ENCODE measurements at regions not wholly inside any gene's neighbourhood (a gene's known extent, or its start where the extent isn't known, plus 50 kb on each side); places are given as distances from the start of the nearest gene placed in this dataset.

DNA sequence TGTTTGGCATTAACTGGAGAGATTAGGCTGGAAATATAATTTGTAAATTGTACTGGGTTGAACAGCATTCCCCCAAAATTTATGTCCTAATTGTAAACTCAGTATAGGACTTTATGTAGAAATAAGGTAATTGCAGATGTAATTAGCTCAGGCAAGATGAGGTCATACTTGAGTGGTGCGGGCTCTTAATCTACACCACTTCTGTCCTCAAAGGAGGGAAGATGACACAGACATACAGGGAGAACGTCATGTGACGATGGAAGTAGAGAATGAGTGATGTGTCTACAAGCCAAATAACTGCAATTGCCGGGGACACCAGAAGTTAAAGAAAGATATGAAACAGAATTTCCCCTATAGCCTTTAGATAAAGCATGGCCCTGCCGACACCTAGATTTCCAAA lies 1501.1 kb upstream of the PIK3C3 start:
- intact Hi-C loops (cut with DNase I; ENCODE audit: low total_unique reads) = no loop called here
- no peaks in the 10 kb centered on the region for H3K4me1 ChIP-seq
- peaks cover 0 to 5% (median 0%) of the 10 kb centered on the region in 8 donors for H3K9me3 ChIP-seq
- DNase-seq = no peak
- 85 to 95% (median 89%) methylated on average over 5 of the region's 5 CpGs for WGBS, 5 donors
- TF ChIP-seq POLR2A (IDR thresholded peaks at IDR 0.05) (no peak), POLR2AphosphoS5 (IDR thresholded peaks at IDR 0.05) (no peak)
- TF ChIP-seq, protein P1, sequence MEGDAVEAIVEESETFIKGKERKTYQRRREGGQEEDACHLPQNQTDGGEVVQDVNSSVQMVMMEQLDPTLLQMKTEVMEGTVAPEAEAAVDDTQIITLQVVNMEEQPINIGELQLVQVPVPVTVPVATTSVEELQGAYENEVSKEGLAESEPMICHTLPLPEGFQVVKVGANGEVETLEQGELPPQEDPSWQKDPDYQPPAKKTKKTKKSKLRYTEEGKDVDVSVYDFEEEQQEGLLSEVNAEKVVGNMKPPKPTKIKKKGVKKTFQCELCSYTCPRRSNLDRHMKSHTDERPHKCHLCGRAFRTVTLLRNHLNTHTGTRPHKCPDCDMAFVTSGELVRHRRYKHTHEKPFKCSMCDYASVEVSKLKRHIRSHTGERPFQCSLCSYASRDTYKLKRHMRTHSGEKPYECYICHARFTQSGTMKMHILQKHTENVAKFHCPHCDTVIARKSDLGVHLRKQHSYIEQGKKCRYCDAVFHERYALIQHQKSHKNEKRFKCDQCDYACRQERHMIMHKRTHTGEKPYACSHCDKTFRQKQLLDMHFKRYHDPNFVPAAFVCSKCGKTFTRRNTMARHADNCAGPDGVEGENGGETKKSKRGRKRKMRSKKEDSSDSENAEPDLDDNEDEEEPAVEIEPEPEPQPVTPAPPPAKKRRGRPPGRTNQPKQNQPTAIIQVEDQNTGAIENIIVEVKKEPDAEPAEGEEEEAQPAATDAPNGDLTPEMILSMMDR (IDR thresholded peaks at IDR 0.05 in 8 of 11, conservative IDR thresholded peaks at IDR 0.05 in 3 of 11) = no peak
- no peak overlapping the region for H3K27ac ChIP-seq
- no peak overlapping the region for H3K4me3 ChIP-seq
- no peaks in the 10 kb centered on the region for H3K27me3 ChIP-seq (replicated peaks in 1 of 7)
- no peaks in the 10 kb centered on the region for H3K36me3 ChIP-seq

DNA sequence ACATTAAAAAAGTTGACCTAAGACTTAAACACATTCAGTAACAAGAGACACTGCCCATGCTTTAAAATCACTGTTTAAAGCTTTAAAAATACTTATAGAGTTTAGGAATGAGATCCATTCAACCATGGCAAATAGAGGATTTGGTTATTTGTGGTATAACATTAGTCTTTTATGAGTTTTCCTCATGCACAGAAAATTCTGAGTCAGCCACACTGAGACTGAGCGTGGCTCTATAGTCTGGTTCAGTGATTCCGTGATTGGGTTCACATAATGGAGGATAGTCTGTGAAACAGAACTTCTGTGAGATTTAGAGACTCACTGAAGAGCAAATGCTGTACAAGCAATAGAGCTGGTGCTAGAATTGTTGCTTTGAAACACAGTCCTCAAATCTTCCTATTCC lies 1502.4 kb upstream of the PIK3C3 start:
- WGBS, 5 donors = 80 to 97% (median 90%) methylated on average over 2 of the region's 2 CpGs
- no peak for DNase-seq
- Histone ChIP-seq H3K4me1 (no peaks in the 10 kb centered on the region), H3K4me3 (no peak overlapping the region), H3K36me3 (no peaks in the 10 kb centered on the region), H3K27ac (no peak overlapping the region), H3K27me3 (replicated peaks in 1 of 7) (no peaks in the 10 kb centered on the region), H3K9me3 (peaks cover 0 to 5% (median 0%) of the 10 kb centered on the region in 8 donors)
- intact Hi-C loops (cut with DNase I; ENCODE audit: low total_unique reads) = no loop called here
- TF ChIP-seq, protein P1 (IDR thresholded peaks at IDR 0.05 in 8 of 11, conservative IDR thresholded peaks at IDR 0.05 in 3 of 11) = no peak
- TF ChIP-seq POLR2A (IDR thresholded peaks at IDR 0.05) (no peak), POLR2AphosphoS5 (IDR thresholded peaks at IDR 0.05) (no peak)

DNA sequence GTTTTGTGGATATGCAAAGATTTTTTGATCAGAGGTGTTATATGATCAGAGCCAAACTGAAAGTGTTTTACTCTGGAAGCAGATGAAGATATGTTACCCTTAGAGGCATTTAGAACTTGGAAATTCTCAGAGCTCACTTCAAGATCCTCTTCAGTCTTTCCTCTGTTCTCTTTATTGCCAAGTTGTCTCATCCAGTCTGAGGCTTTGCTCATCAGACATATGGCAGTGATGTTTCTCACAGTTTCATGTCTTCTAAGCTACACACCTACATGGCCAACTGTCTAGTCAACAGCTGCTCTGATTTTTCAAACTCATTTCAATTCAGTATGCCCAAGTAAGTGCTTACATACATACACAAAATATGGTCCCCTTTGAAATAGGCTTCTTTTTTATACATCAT lies 1504.3 kb upstream of the PIK3C3 start:
- intact Hi-C loops (cut with DNase I; ENCODE audit: low total_unique reads) = no loop called here
- no peak overlapping the region for H3K4me3 ChIP-seq
- no peaks in the 10 kb centered on the region for H3K4me1 ChIP-seq
- no peak overlapping the region for H3K27ac ChIP-seq
- no peak for TF ChIP-seq POLR2A (IDR thresholded peaks at IDR 0.05)
- no peak for TF ChIP-seq POLR2AphosphoS5 (IDR thresholded peaks at IDR 0.05)
- TF ChIP-seq, protein P1 (IDR thresholded peaks at IDR 0.05 in 8 of 11, conservative IDR thresholded peaks at IDR 0.05 in 3 of 11) = no peak
- no peaks in the 10 kb centered on the region for H3K36me3 ChIP-seq
- no peak for DNase-seq
- no peaks in the 10 kb centered on the region for H3K27me3 ChIP-seq (replicated peaks in 1 of 7)
- H3K9me3 ChIP-seq = peaks cover 0 to 5% (median 0%) of the 10 kb centered on the region in 8 donors

DNA sequence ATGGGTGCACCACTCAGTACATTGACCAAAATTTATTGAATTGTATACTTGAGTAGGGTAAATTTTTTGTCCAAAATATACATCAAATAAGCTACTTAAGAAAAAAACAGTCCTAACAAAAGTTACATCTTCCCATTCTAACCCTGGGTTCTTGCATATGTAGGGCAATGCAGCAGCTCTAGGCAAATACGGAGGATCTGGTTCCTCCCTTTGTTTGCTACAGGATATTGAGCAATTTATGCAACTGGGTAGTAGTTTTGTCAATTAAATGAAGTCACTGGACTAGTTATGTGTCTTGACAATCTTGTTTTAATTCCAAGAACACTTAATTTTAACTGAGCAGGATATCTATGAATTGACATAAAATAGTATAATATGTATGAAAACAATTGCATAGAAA lies 1507.2 kb upstream of the PIK3C3 start:
- TF ChIP-seq, protein P1 (IDR thresholded peaks at IDR 0.05 in 8 of 11, conservative IDR thresholded peaks at IDR 0.05 in 3 of 11) = no peak
- no peak for TF ChIP-seq POLR2A (IDR thresholded peaks at IDR 0.05)
- no peak for TF ChIP-seq POLR2AphosphoS5 (IDR thresholded peaks at IDR 0.05)
- Histone ChIP-seq H3K9me3 (no peaks in the 10 kb centered on the region), H3K4me1 (no peaks in the 10 kb centered on the region), H3K27ac (no peak overlapping the region), H3K27me3 (replicated peaks in 1 of 7) (no peaks in the 10 kb centered on the region), H3K4me3 (no peak overlapping the region), H3K36me3 (no peaks in the 10 kb centered on the region)
- DNase-seq = no peak
- WGBS, 5 donors = 43 to 65% (median 58%) methylated on average over 1 of the region's 1 CpG
- intact Hi-C loops (cut with DNase I; ENCODE audit: low total_unique reads) = no loop called here
